HCT116 (cell line): ENCODE measurements at regions not wholly inside any gene's neighbourhood (a gene's known extent, or its start where the extent isn't known, plus 50 kb on each side); places are given as distances from the start of the nearest gene placed in this dataset.

ENCODE experiments used
- ATAC-seq: fragments of 200-7000 bp; cut with Tn5 transposase; 2 replicates; pipeline ENCODE4 v1.9.1; 2020; ENCODE audit warnings: mild to moderate bottlenecking, moderate library complexity
- BruUV-seq: library from RNA; stranded (reverse); fragments of 400-500 nt; replicated peaks from 2 replicates; lab custom pipeline; 2021; lab: Mats Ljungman, UMichigan
- CTCF ChIA-PET: fragments of 300-600 bp; sonication (Branson Sonifier 250); formaldehyde crosslinking; loops from one replicate; lab custom pipeline; 2021; ENCODE audit warnings: antibody characterized with exemption; lab: Charles Lee
- POLR2A ChIA-PET: fragments of 300-600, 350-600 bp; sonication (Branson Sonifier 250); formaldehyde crosslinking; loops from one replicate; lab custom pipeline; 2021; ENCODE audit warnings: antibody characterized with exemption; lab: Charles Lee
- RAD21 ChIA-PET, 2 experiments: fragments of 300-600 bp; sonication (Branson Sonifier 250); formaldehyde crosslinking; loops; one replicate each; lab custom pipeline; 2023; ENCODE audit warnings: low total read pairs in 2 of 2; ENCODE audit not compliant: uncharacterized antibody in 2 of 2, unreplicated experiment in 2 of 2, low non-redundant PET in 1 of 2; lab: Charles Lee
- DNase-seq: peaks from one replicate; pipeline ENCODE4 v3.0.0-alpha.2; 2010; ENCODE audit warnings: low read depth, low spot score
- H2AFZ ChIP-seq: fragments of 200-600 bp; shearing (Covaris generic), sonication (generic); 2 replicates; pipeline ENCODE4 v1.6.1; 2017; ENCODE audit warnings: low read depth, mixed run types, mixed read lengths, antibody characterized with exemption, low read length; ENCODE audit not compliant: poor library complexity, severe bottlenecking
- H3K27ac ChIP-seq: 2 replicates; pipeline ENCODE4 v1.5.1; 2012; ENCODE audit warnings: low read depth, low read length
- H3K27me3 ChIP-seq: fragments of 200-600 bp; sonication (generic); 2 replicates; pipeline ENCODE4 v1.6.1; 2016; ENCODE audit warnings: mixed run types, low read length, mixed read lengths; ENCODE audit not compliant: insufficient read depth
- H3K36me3 ChIP-seq, 2 experiments: fragments of 200-500 bp in 1 of 2; fragments of 200-600 bp in 1 of 2; sonication (Bioruptor generic) in 1 of 2; sonication (generic) in 1 of 2; 2 replicates each; pipeline versions ENCODE4 v1.5.1 to v1.6.1; 2014 to 2016; ENCODE audit warnings: low read length in 2 of 2, inconsistent platforms in 1 of 2, mixed read lengths in 1 of 2, mixed run types in 1 of 2; ENCODE audit not compliant: insufficient read depth in 2 of 2, control insufficient read depth in 1 of 2
- H3K4me1 ChIP-seq, 2 experiments: fragments of 200-600 bp in 1 of 2; sonication (generic) in 1 of 2; 2 replicates each; pipeline versions ENCODE4 v1.5.1 to v1.6.1; 2012 to 2017; ENCODE audit warnings: low read length in 2 of 2, inconsistent platforms in 1 of 2, mild to moderate bottlenecking in 1 of 2, mixed read lengths in 1 of 2, mixed run types in 1 of 2, moderate library complexity in 1 of 2; ENCODE audit not compliant: insufficient read depth in 2 of 2, control insufficient read depth in 1 of 2
- H3K4me2 ChIP-seq: fragments of 200-600 bp; sonication (generic); 2 replicates; pipeline ENCODE4 v1.6.1; 2017; ENCODE audit warnings: mixed run types, low read length, mixed read lengths
- H3K4me3 ChIP-seq, 2 experiments: fragments of 200-600 bp in 1 of 2; sonication (generic) in 1 of 2; replicated peaks in 1 of 2; 2 replicates each; pipeline ENCODE4 v1.5.1; 2011 to 2016; ENCODE audit warnings: low read length in 2 of 2, control low read depth in 1 of 2, low read depth in 1 of 2, mild to moderate bottlenecking in 1 of 2, mixed read lengths in 1 of 2, mixed run types in 1 of 2
- H3K79me2 ChIP-seq: fragments of 200-600 bp; sonication (generic); 2 replicates; pipeline ENCODE4 v1.6.1; 2017; ENCODE audit warnings: mild to moderate bottlenecking, mixed run types, low read length, moderate library complexity, mixed read lengths; ENCODE audit not compliant: insufficient read depth
- H3K9ac ChIP-seq: fragments of 200-600 bp; sonication (generic); 2 replicates; pipeline ENCODE4 v1.6.1; 2016; ENCODE audit warnings: low read length, mixed read lengths
- H3K9me2 ChIP-seq: fragments of 200-600 bp; sonication (generic), shearing (Covaris generic); 2 replicates; pipeline ENCODE4 v1.6.1; 2017; ENCODE audit warnings: mixed run types, mild to moderate bottlenecking, moderate library complexity; ENCODE audit not compliant: insufficient read depth
- H3K9me3 ChIP-seq, 2 experiments: fragments of 200-500 bp in 1 of 2; fragments of 200-600 bp in 1 of 2; sonication (Bioruptor generic) in 1 of 2; sonication (generic) in 1 of 2; 2 replicates each; pipeline ENCODE4 v1.6.1; 2014 to 2017; ENCODE audit warnings: low read length in 2 of 2, mixed read lengths in 2 of 2, inconsistent platforms in 1 of 2, low read depth in 1 of 2, mild to moderate bottlenecking in 1 of 2, mixed run types in 1 of 2, moderate library complexity in 1 of 2; ENCODE audit not compliant: control insufficient read depth in 1 of 2, insufficient read depth in 1 of 2
- H4K20me1 ChIP-seq: fragments of 200-600 bp; sonication (generic), shearing (Covaris generic); 2 replicates; pipeline ENCODE4 v1.6.1; 2017; ENCODE audit warnings: mixed run types, mild to moderate bottlenecking, moderate library complexity; ENCODE audit not compliant: insufficient read depth
- ATF3 ChIP-seq: IDR thresholded peaks from 2 replicates; pipeline ENCODE4 v1.6.1; 2012
- CBX3 ChIP-seq: IDR thresholded peaks from 2 replicates; pipeline ENCODE4 v1.6.1; 2012; ENCODE audit warnings: low read depth
- CEBPB ChIP-seq: IDR thresholded peaks from 2 replicates; pipeline ENCODE4 v1.6.1; 2012; ENCODE audit warnings: low read depth
- ELF1 ChIP-seq: IDR thresholded peaks from 2 replicates; pipeline ENCODE4 v1.6.1; 2012; ENCODE audit warnings: low read depth, borderline replicate concordance
- JUND ChIP-seq: IDR thresholded peaks from 2 replicates; pipeline ENCODE4 v1.6.1; 2012
- POLR2A ChIP-seq: IDR thresholded peaks from 2 replicates; pipeline ENCODE4 v1.7.0; 2011; ENCODE audit warnings: borderline replicate concordance; ENCODE audit not compliant: insufficient read depth, insufficient read length; ENCODE audit errors: extremely low read depth
- POLR2AphosphoS5 ChIP-seq: IDR thresholded peaks from 2 replicates; pipeline ENCODE4 v1.6.1; 2011; ENCODE audit warnings: mild to moderate bottlenecking, low read depth, low read length, moderate library complexity
- RAD21 ChIP-seq: IDR thresholded peaks from 2 replicates; pipeline ENCODE4 v1.6.1; 2012; ENCODE audit warnings: low read depth, mild to moderate bottlenecking
- REST ChIP-seq: IDR thresholded peaks from 2 replicates; pipeline ENCODE4 v1.6.1; 2012; ENCODE audit warnings: low read depth
- SP1 ChIP-seq: IDR thresholded peaks from 2 replicates; pipeline ENCODE4 v1.6.1; 2012; ENCODE audit warnings: low read depth
- SRF ChIP-seq: IDR thresholded peaks from 2 replicates; pipeline ENCODE4 v1.6.1; 2012; ENCODE audit warnings: low read depth
- TCF7L2 ChIP-seq: IDR thresholded peaks from 2 replicates; pipeline ENCODE4 v1.7.0; 2011; ENCODE audit warnings: borderline replicate concordance, inconsistent platforms; ENCODE audit not compliant: insufficient read depth, insufficient read length; ENCODE audit errors: extremely low read depth
- YY1 ChIP-seq: IDR thresholded peaks from 2 replicates; pipeline ENCODE4 v1.6.1; 2011; ENCODE audit warnings: low read length, low read depth, moderate library complexity, mild to moderate bottlenecking; ENCODE audit not compliant: insufficient replicate concordance; ENCODE audit errors: extremely low read depth
- ZFX ChIP-seq: fragments of 450-650 bp; IDR thresholded peaks from 2 replicates; pipeline ENCODE4 v1.6.1; 2017
- intact Hi-C: fragments of 100-400 bp; cut with micrococcal nuclease; formaldehyde crosslinking; loops from 2 replicates; pipeline ENCODE4 v1.10.0; 2022
- TF ChIP-seq, protein P1 (sequence below): IDR thresholded peaks from 2 replicates; pipeline ENCODE4 v1.6.1; 2011; ENCODE audit warnings: mild to moderate bottlenecking, low read length, moderate library complexity; ENCODE audit not compliant: insufficient replicate concordance; ENCODE audit errors: extremely low read depth
- TF ChIP-seq, protein P2 (sequence below), 3 experiments: fragments of 200-600 bp in 1 of 3; sonication (generic) in 1 of 3; IDR thresholded peaks in 2 of 3; conservative IDR thresholded peaks in 1 of 3; 2 replicates each; pipeline ENCODE4 v1.5.1; 2012 to 2017; ENCODE audit warnings: low read depth in 2 of 3, low read length in 2 of 3, antibody characterized with exemption in 1 of 3, borderline replicate concordance in 1 of 3, control low read depth in 1 of 3, mild to moderate bottlenecking in 1 of 3, mixed read lengths in 1 of 3, mixed run types in 1 of 3, moderate library complexity in 1 of 3; ENCODE audit not compliant: insufficient read depth in 1 of 3

DNA sequence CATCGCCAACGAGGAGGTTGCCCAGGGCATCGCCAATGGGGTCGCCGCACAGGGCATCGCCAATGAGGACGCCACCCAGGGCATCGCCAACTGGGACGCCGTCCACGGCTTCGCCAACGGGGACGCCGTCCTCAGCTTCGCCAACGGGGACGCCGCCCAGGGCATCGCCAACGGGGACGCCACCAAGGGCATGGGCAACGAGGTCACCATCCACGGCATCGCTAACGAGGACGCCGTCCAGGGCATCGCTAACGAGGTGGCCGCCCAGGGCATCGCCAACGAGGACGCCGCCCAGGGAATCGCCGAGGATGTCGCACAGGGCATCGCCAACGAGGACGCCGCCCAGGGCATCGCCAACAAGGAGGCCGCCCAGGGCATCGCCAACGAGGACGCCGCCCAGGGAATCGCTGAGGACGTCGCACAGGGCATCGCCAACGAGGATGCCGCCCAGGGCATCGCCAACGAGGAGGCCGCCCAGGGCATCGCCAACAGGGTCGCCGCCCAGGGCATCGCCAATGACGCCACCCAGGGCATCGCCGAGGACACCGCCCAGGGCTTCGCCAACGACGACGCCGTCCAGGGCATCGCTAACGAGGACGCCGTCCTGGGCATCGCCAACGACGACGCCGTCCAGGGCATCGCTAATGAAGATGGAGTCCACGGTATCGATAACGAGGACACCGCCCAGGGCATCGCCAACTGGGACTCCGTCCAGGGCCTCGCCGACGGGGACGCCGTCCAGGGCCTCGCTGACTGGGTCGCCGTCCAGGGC lies 945.7 kb downstream of the TUBA3C start:
- ATAC-seq, result no peak
- Histone ChIP-seq H3K9ac (no peak overlapping the region), H3K9me2 (no peaks in the 10 kb centered on the region), H2AFZ (no peak overlapping the region), H3K9me3 (peaks cover 5 to 16% of the 10 kb centered on the region in 2 experiments; a peak in 2 of 4 replicates), H3K4me1 (no peaks in the 10 kb centered on the region), H3K36me3 (no peaks in the 10 kb centered on the region), H3K4me3 (no peak overlapping the region)
- POLR2A ChIA-PET, result no interaction called here
- intact Hi-C loops, result no loop called here
- no peak for DNase-seq
- no peak for TF ChIP-seq SP1
- no peak for TF ChIP-seq RAD21
- TF ChIP-seq ATF3, result no peak
- no peak for TF ChIP-seq CBX3
- TF ChIP-seq YY1, result no peak
- no peak for TF ChIP-seq POLR2AphosphoS5
- no peak for TF ChIP-seq CEBPB
- no peak for TF ChIP-seq REST
- TF ChIP-seq, protein P1, sequence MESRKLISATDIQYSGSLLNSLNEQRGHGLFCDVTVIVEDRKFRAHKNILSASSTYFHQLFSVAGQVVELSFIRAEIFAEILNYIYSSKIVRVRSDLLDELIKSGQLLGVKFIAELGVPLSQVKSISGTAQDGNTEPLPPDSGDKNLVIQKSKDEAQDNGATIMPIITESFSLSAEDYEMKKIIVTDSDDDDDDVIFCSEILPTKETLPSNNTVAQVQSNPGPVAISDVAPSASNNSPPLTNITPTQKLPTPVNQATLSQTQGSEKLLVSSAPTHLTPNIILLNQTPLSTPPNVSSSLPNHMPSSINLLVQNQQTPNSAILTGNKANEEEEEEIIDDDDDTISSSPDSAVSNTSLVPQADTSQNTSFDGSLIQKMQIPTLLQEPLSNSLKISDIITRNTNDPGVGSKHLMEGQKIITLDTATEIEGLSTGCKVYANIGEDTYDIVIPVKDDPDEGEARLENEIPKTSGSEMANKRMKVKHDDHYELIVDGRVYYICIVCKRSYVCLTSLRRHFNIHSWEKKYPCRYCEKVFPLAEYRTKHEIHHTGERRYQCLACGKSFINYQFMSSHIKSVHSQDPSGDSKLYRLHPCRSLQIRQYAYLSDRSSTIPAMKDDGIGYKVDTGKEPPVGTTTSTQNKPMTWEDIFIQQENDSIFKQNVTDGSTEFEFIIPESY, result no peak
- TF ChIP-seq, protein P2, sequence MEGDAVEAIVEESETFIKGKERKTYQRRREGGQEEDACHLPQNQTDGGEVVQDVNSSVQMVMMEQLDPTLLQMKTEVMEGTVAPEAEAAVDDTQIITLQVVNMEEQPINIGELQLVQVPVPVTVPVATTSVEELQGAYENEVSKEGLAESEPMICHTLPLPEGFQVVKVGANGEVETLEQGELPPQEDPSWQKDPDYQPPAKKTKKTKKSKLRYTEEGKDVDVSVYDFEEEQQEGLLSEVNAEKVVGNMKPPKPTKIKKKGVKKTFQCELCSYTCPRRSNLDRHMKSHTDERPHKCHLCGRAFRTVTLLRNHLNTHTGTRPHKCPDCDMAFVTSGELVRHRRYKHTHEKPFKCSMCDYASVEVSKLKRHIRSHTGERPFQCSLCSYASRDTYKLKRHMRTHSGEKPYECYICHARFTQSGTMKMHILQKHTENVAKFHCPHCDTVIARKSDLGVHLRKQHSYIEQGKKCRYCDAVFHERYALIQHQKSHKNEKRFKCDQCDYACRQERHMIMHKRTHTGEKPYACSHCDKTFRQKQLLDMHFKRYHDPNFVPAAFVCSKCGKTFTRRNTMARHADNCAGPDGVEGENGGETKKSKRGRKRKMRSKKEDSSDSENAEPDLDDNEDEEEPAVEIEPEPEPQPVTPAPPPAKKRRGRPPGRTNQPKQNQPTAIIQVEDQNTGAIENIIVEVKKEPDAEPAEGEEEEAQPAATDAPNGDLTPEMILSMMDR (IDR thresholded peaks at IDR 0.05 in 2 of 3, conservative IDR thresholded peaks at IDR 0.05 in 1 of 3; ENCODE audit: borderline replicate concordance in 1 of 3, insufficient read depth in 1 of 3, low read depth in 2 of 3, low read length in 2 of 3), result no peak
- no peak for TF ChIP-seq SRF
- TF ChIP-seq JUND, result no peak
- TF ChIP-seq TCF7L2, result no peak
- TF ChIP-seq ELF1, result no peak
- no peak for TF ChIP-seq ZFX
- TF ChIP-seq POLR2A, result no peak
- TF ChIP-seq, all 23 proteins: peak for 0
- CTCF ChIA-PET, result no interaction called here
- Histone ChIP-seq H3K4me2 (no peak overlapping the region), H4K20me1 (no peaks in the 10 kb centered on the region), H3K27ac (no peak overlapping the region), H3K27me3 (no peaks in the 10 kb centered on the region), H3K79me2 (no peaks in the 10 kb centered on the region)
- RAD21 ChIA-PET, result no interaction called here
- no TSS peak for BruUV-seq
